Type B pancreatic cell (in vitro differentiated cells): ENCODE measurements at regions not wholly inside any gene's neighbourhood (a gene's known extent, or its start where the extent isn't known, plus 50 kb on each side); places are given as distances from the start of the nearest gene placed in this dataset.

Experiments
- DNase-seq: peaks from one replicate; pipeline ENCODE4 v3.0.0; 2021; ENCODE audit warnings: mixed read lengths; ENCODE audit not compliant: unreplicated experiment; ENCODE audit errors: extremely low spot score
- H3K27ac Mint-ChIP-seq: 2 replicates; pipeline ENCODE4 v1.8.0; 2021; ENCODE audit warnings: mild to moderate bottlenecking, mixed read lengths
- H3K27me3 Mint-ChIP-seq: 2 replicates; pipeline ENCODE4 v1.8.0; 2021; ENCODE audit warnings: mixed read lengths
- H3K36me3 Mint-ChIP-seq: 2 replicates; pipeline ENCODE4 v1.8.0; 2021; ENCODE audit warnings: mixed read lengths
- H3K4me1 Mint-ChIP-seq: one replicate; pipeline ENCODE4 v1.8.0; 2021; ENCODE audit warnings: mixed read lengths; ENCODE audit not compliant: unreplicated experiment
- H3K4me3 Mint-ChIP-seq: 2 replicates; pipeline ENCODE4 v1.8.0; 2021; ENCODE audit warnings: mild to moderate bottlenecking, mixed read lengths
- H3K9me3 Mint-ChIP-seq: 2 replicates; pipeline ENCODE4 v1.8.0; 2021; ENCODE audit warnings: mixed read lengths
- CTCF ChIP-seq: fragments of 200-600 bp; sonication (generic); conservative IDR thresholded peaks from 2 replicates; pipeline ENCODE4 v1.5.0; 2021; ENCODE audit warnings: antibody characterized with exemption, mild to moderate bottlenecking

GRCh38 chr13:107811233-107812013, 403.9 kb downstream of the LIG4 start:
- Mint-ChIP-seq H3K27ac (no peak overlapping the region), H3K36me3 (no peaks in the 10 kb centered on the region), H3K27me3 (no peaks in the 10 kb centered on the region), H3K9me3 (no peaks in the 10 kb centered on the region), H3K4me1 (no peaks in the 10 kb centered on the region), H3K4me3 (no peak overlapping the region)
- no peak for TF ChIP-seq CTCF
- no peak for DNase-seq

GRCh38 chr13:107809125-107809524, 406.2 kb downstream of the LIG4 start:
- H3K4me1 Mint-ChIP-seq: no peaks in the 10 kb centered on the region
- no peaks in the 10 kb centered on the region for H3K27me3 Mint-ChIP-seq
- no peaks in the 10 kb centered on the region for H3K36me3 Mint-ChIP-seq
- H3K4me3 Mint-ChIP-seq: no peak overlapping the region
- no peak overlapping the region for H3K27ac Mint-ChIP-seq
- no peaks in the 10 kb centered on the region for H3K9me3 Mint-ChIP-seq
- no peak for DNase-seq
- no peak for TF ChIP-seq CTCF

- no peak for TF ChIP-seq CTCF
- Mint-ChIP-seq H3K4me1 (no peaks in the 10 kb centered on the region), H3K27ac (no peak overlapping the region), H3K4me3 (no peak overlapping the region), H3K36me3 (no peaks in the 10 kb centered on the region), H3K27me3 (no peaks in the 10 kb centered on the region), H3K9me3 (no peaks in the 10 kb centered on the region)
- DNase-seq: no peak
Measured at GRCh38 chr13:107808389-107808788, 406.9 kb downstream of the LIG4 start.

GRCh38 chr13:107807306-107808073, 407.8 kb downstream of the LIG4 start:
- Mint-ChIP-seq H3K4me1 (no peaks in the 10 kb centered on the region), H3K36me3 (no peaks in the 10 kb centered on the region), H3K4me3 (no peak overlapping the region), H3K9me3 (no peaks in the 10 kb centered on the region), H3K27ac (no peak overlapping the region), H3K27me3 (no peaks in the 10 kb centered on the region)
- TF ChIP-seq CTCF: no peak
- DNase-seq: no peak

- DNase-seq: no peak
- TF ChIP-seq CTCF: no peak
- Mint-ChIP-seq H3K27ac (no peak overlapping the region), H3K4me3 (no peak overlapping the region), H3K4me1 (no peaks in the 10 kb centered on the region), H3K9me3 (no peaks in the 10 kb centered on the region), H3K36me3 (no peaks in the 10 kb centered on the region), H3K27me3 (no peaks in the 10 kb centered on the region)
Measured at GRCh38 chr13:107806726-107807125, 408.6 kb downstream of the LIG4 start.
